HG03342 (cell line): ENCODE measurements at regions not wholly inside any gene's neighbourhood (a gene's known extent, or its start where the extent isn't known, plus 50 kb on each side); places are given as distances from the start of the nearest gene placed in this dataset.

Experiments
- ATAC-seq: cut with Tn5 transposase; IDR thresholded peaks from one replicate; pipeline ENCODE4 v1.9.1; 2021; ENCODE audit warnings: mild to moderate bottlenecking, moderate library complexity; ENCODE audit not compliant: unreplicated experiment

GRCh38 chr21:16678429-16679160 lies 834.2 kb upstream of the CXADR start:
- ATAC-seq = no peak

GRCh38 chr21:16695074-16695473 lies 817.8 kb upstream of the CXADR start:
- ATAC-seq = no peak

GRCh38 chr21:16707274-16707673 lies 805.6 kb upstream of the CXADR start:
- ATAC-seq = no peak

- no peak for ATAC-seq
Measured at GRCh38 chr21:16708101-16708835, 804.6 kb upstream of the CXADR start.

GRCh38 chr21:16709866-16710550 lies 802.8 kb upstream of the CXADR start:
- no peak for ATAC-seq

GRCh38 chr21:16711757-16712156 lies 801.1 kb upstream of the CXADR start:
- ATAC-seq = no peak

DNA sequence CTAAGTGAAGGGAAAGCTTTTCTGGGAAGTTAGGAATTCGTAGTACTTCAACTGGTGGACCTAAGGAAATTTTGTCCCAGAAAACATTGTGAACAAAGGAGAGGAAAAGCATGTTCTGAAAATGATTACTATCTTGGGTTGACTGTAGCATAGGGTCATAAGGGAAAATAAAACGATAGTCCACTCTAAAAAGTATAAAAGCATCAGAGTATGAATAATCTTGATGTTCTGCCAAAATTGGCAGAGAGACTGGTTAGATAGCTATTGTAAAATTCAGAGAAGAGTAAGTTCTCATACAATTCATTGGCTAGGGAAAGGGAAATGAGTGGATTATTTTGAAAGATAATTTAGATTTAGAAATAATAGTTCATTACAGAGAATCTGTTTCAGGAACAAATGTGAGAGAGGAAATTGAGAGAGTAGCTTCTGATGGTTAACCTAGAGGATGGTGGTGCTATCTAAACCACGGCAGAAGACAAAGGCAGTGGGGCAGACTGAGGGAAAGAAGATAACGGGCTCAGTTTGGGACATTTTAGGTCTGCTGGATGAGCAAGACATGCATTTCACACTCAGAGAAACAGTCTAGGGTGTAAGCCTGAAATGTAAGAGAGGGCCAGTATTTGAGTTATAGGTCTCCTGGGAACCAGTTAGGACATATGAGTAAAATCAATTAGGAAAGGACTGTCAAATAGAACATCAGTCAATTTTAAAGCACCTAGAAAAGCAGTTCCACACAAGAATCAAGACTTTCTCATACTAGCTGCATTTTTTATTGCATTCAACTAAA lies 799.3 kb upstream of the CXADR start:
- ATAC-seq = no peak

DNA sequence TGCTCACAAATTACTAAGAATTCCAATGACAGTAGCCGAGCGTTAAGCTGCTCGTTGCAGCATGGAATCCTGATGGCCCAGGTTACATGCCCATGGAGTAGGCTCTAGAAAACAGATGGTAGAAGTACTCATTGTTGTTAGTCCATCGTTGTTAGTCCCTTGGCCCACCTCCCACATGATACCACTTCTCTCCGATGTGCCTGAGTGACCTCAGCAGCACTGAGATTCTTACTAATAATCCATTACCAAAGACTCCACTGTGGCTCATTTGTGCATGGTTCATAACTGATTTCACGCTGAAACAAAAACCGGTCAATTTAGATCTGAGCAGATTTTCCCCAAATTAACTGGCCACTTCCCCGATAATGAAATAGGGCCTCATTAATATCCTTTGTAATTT lies 772.3 kb upstream of the CXADR start:
- no peak for ATAC-seq

DNA sequence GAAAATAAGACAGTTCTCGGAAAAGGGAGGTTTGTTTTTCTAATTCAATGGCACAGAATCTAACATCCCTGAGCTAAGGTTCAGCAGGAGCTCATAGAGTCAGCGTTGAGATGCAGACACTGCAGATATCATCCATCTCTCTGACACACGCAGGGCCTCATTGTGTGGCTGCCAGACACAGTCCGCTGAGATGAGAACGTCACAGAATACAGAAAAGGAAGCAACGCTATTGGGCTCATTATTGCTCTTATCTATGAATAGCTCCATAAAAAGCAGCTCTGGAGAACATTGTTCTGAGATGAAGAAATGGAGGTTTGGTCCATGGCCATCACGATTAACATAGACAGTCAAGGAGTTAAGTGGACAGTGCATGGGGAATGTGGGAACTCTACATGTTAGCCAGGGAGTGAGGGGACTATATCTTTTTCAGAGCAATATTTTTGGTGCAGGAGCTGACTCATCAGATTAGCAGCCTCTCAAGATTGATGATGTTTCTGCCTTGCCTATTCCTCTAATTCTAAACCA lies 771.6 kb upstream of the CXADR start:
- ATAC-seq = no peak

DNA sequence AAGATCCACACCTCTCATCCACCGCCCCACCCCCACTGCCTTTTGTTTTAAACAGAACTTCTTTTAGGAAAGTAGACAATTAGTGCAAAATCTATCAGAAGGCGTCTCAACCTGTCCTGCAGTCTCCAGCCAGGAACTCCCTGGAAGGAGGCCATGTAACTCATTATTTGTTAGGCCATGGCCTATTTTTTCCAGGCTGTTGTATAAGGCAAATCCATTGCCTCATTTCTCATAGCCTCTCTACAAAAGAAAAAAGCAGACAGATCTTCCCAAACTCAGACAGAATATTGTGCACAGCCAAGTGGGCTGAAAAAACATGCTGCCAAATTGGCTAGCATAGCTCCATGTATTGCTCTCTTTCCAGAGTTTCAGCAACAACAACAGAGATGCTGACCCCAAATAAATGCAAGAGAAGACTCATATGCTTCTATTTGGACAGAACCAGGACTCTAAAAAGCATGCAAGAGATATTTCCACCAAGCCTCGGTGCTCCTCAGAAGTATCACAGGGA lies 770.7 kb upstream of the CXADR start:
- ATAC-seq = no peak

DNA sequence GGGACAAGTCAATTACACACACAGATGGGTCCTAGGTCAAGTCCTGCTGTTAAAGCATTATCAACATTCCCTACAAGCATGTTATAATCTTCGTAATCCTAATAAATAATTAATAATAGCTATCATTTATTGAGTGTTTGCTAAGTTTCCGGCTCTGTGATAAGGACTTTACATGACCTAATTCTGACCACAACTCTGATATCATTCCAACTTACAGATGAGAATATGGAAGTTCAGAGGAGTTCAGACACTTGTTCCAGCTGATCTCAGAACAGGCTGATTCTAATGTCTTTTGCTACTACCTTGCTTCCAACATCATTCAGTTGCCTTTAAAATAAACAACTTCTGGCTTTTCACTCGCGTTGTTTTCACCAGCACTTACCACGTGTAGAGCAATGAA lies 770.1 kb upstream of the CXADR start:
- ATAC-seq = no peak

DNA sequence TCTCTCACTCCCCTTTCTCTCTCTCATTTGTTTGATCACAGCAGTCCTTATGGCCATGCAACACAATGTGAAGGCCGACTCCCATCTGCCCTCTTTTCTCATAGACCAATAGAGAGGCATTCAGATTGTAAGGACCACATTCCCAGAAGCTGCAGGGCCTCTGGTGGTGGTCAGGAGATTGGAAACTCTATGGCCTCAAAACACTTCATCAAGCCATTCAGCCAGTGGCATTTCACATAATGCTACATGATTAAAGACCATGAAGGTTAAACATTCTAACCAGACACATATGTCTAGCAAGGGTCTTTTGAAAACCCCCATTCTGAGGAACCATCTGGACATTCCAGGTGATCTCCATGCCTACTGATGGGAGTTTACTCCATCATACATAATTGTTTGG lies 769.5 kb upstream of the CXADR start:
- no peak for ATAC-seq

DNA sequence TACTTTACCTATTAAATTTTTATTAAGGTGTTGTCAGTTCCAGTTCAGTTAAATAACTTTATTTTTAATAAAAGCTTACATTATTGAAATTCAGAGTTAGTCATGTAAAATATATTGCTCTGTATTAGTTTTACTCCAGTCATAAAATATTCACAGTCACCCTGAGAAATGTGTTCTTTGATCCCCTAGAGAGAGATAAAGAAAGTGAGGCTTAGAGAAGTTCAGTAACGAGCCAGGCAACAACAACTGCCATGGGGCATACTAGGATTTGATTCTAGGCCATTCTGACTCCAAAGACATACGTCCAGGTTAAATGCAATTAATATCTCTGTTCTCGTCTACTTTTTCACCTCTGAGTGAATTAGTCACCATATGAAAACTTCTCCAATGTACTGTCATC lies 761.9 kb upstream of the CXADR start:
- no peak for ATAC-seq

GRCh38 chr21:16751695-16752474 lies 761.0 kb upstream of the CXADR start:
- no peak for ATAC-seq

DNA sequence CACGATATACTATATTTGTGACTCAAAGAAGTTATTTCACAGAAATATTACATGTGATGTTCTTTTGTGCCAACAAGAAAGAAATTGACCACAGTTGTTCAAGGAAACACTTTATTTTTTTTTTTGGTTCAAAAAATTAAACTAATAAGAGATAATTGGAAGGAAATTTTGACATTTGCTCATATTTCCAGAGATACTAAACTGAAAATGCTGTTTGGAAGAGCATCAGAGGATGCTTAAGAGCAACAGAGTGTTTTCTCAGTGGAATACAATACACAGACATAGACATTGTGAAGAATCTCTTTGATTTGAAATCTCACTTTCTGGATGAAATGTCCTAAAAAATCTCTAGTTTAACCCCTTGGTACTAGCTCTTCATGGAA lies 760.4 kb upstream of the CXADR start:
- no peak for ATAC-seq

GRCh38 chr21:16755061-16755460 lies 757.8 kb upstream of the CXADR start:
- ATAC-seq = no peak

DNA sequence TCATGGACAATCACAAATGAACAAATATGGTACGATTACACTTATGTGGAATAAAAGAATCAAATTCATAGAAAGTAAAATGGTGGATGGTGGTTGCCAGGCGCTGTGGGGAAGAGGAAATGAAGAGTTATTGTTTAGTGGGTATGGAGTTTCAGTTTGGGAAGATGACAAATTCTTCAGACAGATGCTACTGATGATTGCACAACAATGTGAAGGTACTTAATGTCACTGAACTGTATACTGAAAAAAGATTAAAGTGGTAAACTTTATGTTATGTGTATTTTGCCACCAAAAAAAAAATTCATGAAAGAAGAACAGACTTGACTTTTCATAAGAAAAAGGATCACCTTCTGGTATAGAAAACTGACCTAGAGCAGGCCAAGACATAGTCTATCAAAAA lies 745.6 kb upstream of the CXADR start:
- no peak for ATAC-seq

DNA sequence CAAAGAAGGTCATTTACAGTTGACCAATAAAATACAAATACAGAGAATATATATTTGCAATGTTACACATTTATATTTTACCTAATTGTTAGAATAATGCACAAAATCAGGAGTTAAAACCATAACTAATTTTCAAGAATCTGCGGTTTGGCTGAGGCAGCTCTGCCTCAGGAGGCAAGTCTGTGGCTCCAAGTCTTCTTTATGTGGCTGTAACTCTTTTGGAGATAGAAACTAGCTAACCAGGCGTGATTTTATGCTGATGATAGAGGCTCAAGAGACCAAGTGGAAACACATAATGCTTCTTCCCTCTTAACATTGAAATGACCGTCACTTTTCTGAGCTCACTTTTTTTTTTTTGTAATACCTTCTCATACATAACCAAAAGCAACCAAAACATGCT lies 744.7 kb upstream of the CXADR start:
- ATAC-seq = no peak

DNA sequence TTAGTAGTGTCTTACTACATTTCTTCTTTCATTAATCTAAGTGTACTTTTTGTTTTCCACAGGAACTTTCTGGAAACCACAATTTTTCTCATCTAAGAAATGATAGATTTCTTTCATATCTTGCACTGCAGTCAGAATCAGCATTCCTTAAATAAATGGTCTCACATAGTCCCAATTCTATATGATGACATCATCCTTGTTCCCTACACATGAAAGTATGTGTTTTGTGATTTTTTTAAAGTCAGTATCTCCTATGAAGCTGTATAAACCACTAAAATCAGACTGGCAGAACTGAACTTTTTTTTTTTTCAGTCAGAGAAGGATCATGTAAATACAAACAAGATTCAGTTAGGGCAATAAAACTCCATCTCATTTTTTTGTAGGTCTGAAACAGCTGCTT lies 742.6 kb upstream of the CXADR start:
- no peak for ATAC-seq

- no peak for ATAC-seq
Measured at GRCh38 chr21:16773206-16773605, 739.6 kb upstream of the CXADR start.
